ENCODE measurements at regions not wholly inside any gene's neighbourhood (a gene's known extent, or its start where the extent isn't known, plus 50 kb on each side); places are given as distances from the start of the nearest gene placed in this dataset.
"Not testable (repeated sequence)": the region's sequence is repeated elsewhere in the genome, so short reads cannot be mapped to it uniquely, and the experiment has no call there.

- no peak overlapping the region for H3K9ac ChIP-seq (ENCODE audit: low read depth in 1 of 3, low read length in 3 of 3)
- no peaks in the 10 kb centered on the region for H3K27me3 ChIP-seq (ENCODE audit: control insufficient read depth in 3 of 3, insufficient read depth in 3 of 3, low read length in 3 of 3)
- H3K27ac ChIP-seq (ENCODE audit: low read depth, low read length), result no peak overlapping the region
- H3K36me3 ChIP-seq (ENCODE audit: control insufficient read depth in 3 of 3, insufficient read depth in 3 of 3, low read length in 3 of 3), result no peaks in the 10 kb centered on the region
- no peaks in the 10 kb centered on the region for H3K9me3 ChIP-seq (ENCODE audit: control insufficient read depth in 3 of 3, low read length in 3 of 3)
- no peak overlapping the region for H3K4me3 ChIP-seq (ENCODE audit: low read length in 3 of 3)
- no peaks in the 10 kb centered on the region for H3K4me1 ChIP-seq (ENCODE audit: control insufficient read depth in 3 of 3, insufficient read depth in 3 of 3, low read length in 3 of 3)
These were observed 459.6 kb upstream of the DPH6 start for GRCh38 chr15:36005542-36005941.

GRCh38 chr15:36007699-36008098, 461.7 kb upstream of the DPH6 start:
- no peak overlapping the region for H3K27ac ChIP-seq (ENCODE audit: low read depth, low read length)
- H3K4me1 ChIP-seq (ENCODE audit: control insufficient read depth in 3 of 3, insufficient read depth in 3 of 3, low read length in 3 of 3), result no peaks in the 10 kb centered on the region
- no peak overlapping the region for H3K9ac ChIP-seq (ENCODE audit: low read depth in 1 of 3, low read length in 3 of 3)
- H3K4me3 ChIP-seq (ENCODE audit: low read length in 3 of 3), result no peak overlapping the region
- H3K36me3 ChIP-seq (ENCODE audit: control insufficient read depth in 3 of 3, insufficient read depth in 3 of 3, low read length in 3 of 3), result no peaks in the 10 kb centered on the region
- H3K27me3 ChIP-seq (ENCODE audit: control insufficient read depth in 3 of 3, insufficient read depth in 3 of 3, low read length in 3 of 3), result no peaks in the 10 kb centered on the region
- no peaks in the 10 kb centered on the region for H3K9me3 ChIP-seq (ENCODE audit: control insufficient read depth in 3 of 3, low read length in 3 of 3)

- Histone ChIP-seq H3K9me3 (ENCODE audit: control insufficient read depth in 3 of 3, low read length in 3 of 3) (no peaks in the 10 kb centered on the region), H3K27ac (ENCODE audit: low read depth, low read length) (no peak overlapping the region), H3K27me3 (ENCODE audit: control insufficient read depth in 3 of 3, insufficient read depth in 3 of 3, low read length in 3 of 3) (no peaks in the 10 kb centered on the region), H3K4me3 (ENCODE audit: low read length in 3 of 3) (no peak overlapping the region), H3K4me1 (ENCODE audit: control insufficient read depth in 3 of 3, insufficient read depth in 3 of 3, low read length in 3 of 3) (no peaks in the 10 kb centered on the region), H3K9ac (ENCODE audit: low read depth in 1 of 3, low read length in 3 of 3) (no peak overlapping the region), H3K36me3 (ENCODE audit: control insufficient read depth in 3 of 3, insufficient read depth in 3 of 3, low read length in 3 of 3) (no peaks in the 10 kb centered on the region)
These were observed 462.8 kb upstream of the DPH6 start for GRCh38 chr15:36008719-36009118.

GRCh38 chr15:36024031-36024688, 478.2 kb upstream of the DPH6 start:
- no peaks in the 10 kb centered on the region for H3K36me3 ChIP-seq (ENCODE audit: control insufficient read depth in 3 of 3, insufficient read depth in 3 of 3, low read length in 3 of 3)
- H3K27ac ChIP-seq (ENCODE audit: low read depth, low read length), result no peak overlapping the region
- no peak overlapping the region for H3K4me3 ChIP-seq (ENCODE audit: low read length in 3 of 3)

GRCh38 chr15:36026627-36027283, 480.8 kb upstream of the DPH6 start:
- Histone ChIP-seq H3K27ac (ENCODE audit: low read depth, low read length) (no peak overlapping the region), H3K27me3 (ENCODE audit: control insufficient read depth in 3 of 3, insufficient read depth in 3 of 3, low read length in 3 of 3) (peaks cover 0 to 3% (median 0%) of the 10 kb centered on the region in 3 donors), H3K9ac (ENCODE audit: low read depth in 1 of 3, low read length in 3 of 3) (no peak overlapping the region), H3K36me3 (ENCODE audit: control insufficient read depth in 3 of 3, insufficient read depth in 3 of 3, low read length in 3 of 3) (no peaks in the 10 kb centered on the region), H3K9me3 (ENCODE audit: control insufficient read depth in 3 of 3, low read length in 3 of 3) (no peaks in the 10 kb centered on the region), H3K4me1 (ENCODE audit: control insufficient read depth in 3 of 3, insufficient read depth in 3 of 3, low read length in 3 of 3) (no peaks in the 10 kb centered on the region), H3K4me3 (ENCODE audit: low read length in 3 of 3) (no peak overlapping the region)

More at GRCh38 chr15:36024031-36024688, 478.2 kb upstream of the DPH6 start:
- Histone ChIP-seq H3K27me3 (ENCODE audit: control insufficient read depth in 3 of 3, insufficient read depth in 3 of 3, low read length in 3 of 3) (peaks cover 0 to 3% (median 0%) of the 10 kb centered on the region in 3 donors), H3K9me3 (ENCODE audit: control insufficient read depth in 3 of 3, low read length in 3 of 3) (no peaks in the 10 kb centered on the region), H3K4me1 (ENCODE audit: control insufficient read depth in 3 of 3, insufficient read depth in 3 of 3, low read length in 3 of 3) (no peaks in the 10 kb centered on the region), H3K9ac (ENCODE audit: low read depth in 1 of 3, low read length in 3 of 3) (no peak overlapping the region)

- Histone ChIP-seq H3K9me3 (ENCODE audit: control insufficient read depth in 3 of 3, low read length in 3 of 3) (no peaks in the 10 kb centered on the region), H3K36me3 (ENCODE audit: control insufficient read depth in 3 of 3, insufficient read depth in 3 of 3, low read length in 3 of 3) (no peaks in the 10 kb centered on the region), H3K4me1 (ENCODE audit: control insufficient read depth in 3 of 3, insufficient read depth in 3 of 3, low read length in 3 of 3) (no peaks in the 10 kb centered on the region), H3K4me3 (ENCODE audit: low read length in 3 of 3) (no peak overlapping the region), H3K9ac (ENCODE audit: low read depth in 1 of 3, low read length in 3 of 3) (no peak overlapping the region), H3K27ac (ENCODE audit: low read depth, low read length) (no peak overlapping the region), H3K27me3 (ENCODE audit: control insufficient read depth in 3 of 3, insufficient read depth in 3 of 3, low read length in 3 of 3) (peaks cover 0 to 3% (median 0%) of the 10 kb centered on the region in 3 donors)
These were observed 483.7 kb upstream of the DPH6 start for GRCh38 chr15:36029606-36030210.

GRCh38 chr15:36039996-36040572, 494.1 kb upstream of the DPH6 start:
- Histone ChIP-seq H3K9me3 (ENCODE audit: control insufficient read depth in 3 of 3, low read length in 3 of 3) (no peaks in the 10 kb centered on the region), H3K36me3 (ENCODE audit: control insufficient read depth in 3 of 3, insufficient read depth in 3 of 3, low read length in 3 of 3) (no peaks in the 10 kb centered on the region), H3K9ac (ENCODE audit: low read depth in 1 of 3, low read length in 3 of 3) (no peak overlapping the region)

GRCh38 chr15:36047018-36047716, 501.2 kb upstream of the DPH6 start:
- not testable (repeated sequence) for H3K9ac ChIP-seq (ENCODE audit: low read depth in 1 of 3, low read length in 3 of 3); H3K4me1 ChIP-seq (ENCODE audit: control insufficient read depth in 3 of 3, insufficient read depth in 3 of 3, low read length in 3 of 3); H3K4me3 ChIP-seq (ENCODE audit: low read length in 3 of 3)

More at GRCh38 chr15:36039996-36040572, 494.1 kb upstream of the DPH6 start:
- Histone ChIP-seq H3K27me3 (ENCODE audit: control insufficient read depth in 3 of 3, insufficient read depth in 3 of 3, low read length in 3 of 3) (no peaks in the 10 kb centered on the region), H3K27ac (ENCODE audit: low read depth, low read length) (no peak overlapping the region), H3K4me3 (ENCODE audit: low read length in 3 of 3) (no peak overlapping the region), H3K4me1 (ENCODE audit: control insufficient read depth in 3 of 3, insufficient read depth in 3 of 3, low read length in 3 of 3) (no peaks in the 10 kb centered on the region)

GRCh38 chr15:36050899-36051298, 504.9 kb upstream of the DPH6 start:
- no peak overlapping the region for H3K9ac ChIP-seq (ENCODE audit: low read depth in 1 of 3, low read length in 3 of 3)
- H3K4me3 ChIP-seq (ENCODE audit: low read length in 3 of 3), result no peak overlapping the region
- H3K4me1 ChIP-seq (ENCODE audit: control insufficient read depth in 3 of 3, insufficient read depth in 3 of 3, low read length in 3 of 3), result no peaks in the 10 kb centered on the region
- no peak overlapping the region for H3K27ac ChIP-seq (ENCODE audit: low read depth, low read length)
- no peaks in the 10 kb centered on the region for H3K27me3 ChIP-seq (ENCODE audit: control insufficient read depth in 3 of 3, insufficient read depth in 3 of 3, low read length in 3 of 3)
- H3K9me3 ChIP-seq (ENCODE audit: control insufficient read depth in 3 of 3, low read length in 3 of 3), result no peaks in the 10 kb centered on the region
- H3K36me3 ChIP-seq (ENCODE audit: control insufficient read depth in 3 of 3, insufficient read depth in 3 of 3, low read length in 3 of 3), result no peaks in the 10 kb centered on the region

More at GRCh38 chr15:36047018-36047716, 501.2 kb upstream of the DPH6 start:
- not testable (repeated sequence) for H3K27me3 ChIP-seq (ENCODE audit: control insufficient read depth in 3 of 3, insufficient read depth in 3 of 3, low read length in 3 of 3); H3K9me3 ChIP-seq (ENCODE audit: control insufficient read depth in 3 of 3, low read length in 3 of 3); H3K36me3 ChIP-seq (ENCODE audit: control insufficient read depth in 3 of 3, insufficient read depth in 3 of 3, low read length in 3 of 3); H3K27ac ChIP-seq (ENCODE audit: low read depth, low read length)

Measured in skeletal muscle tissue (tissue), 3 donors.